H9 (cell line): ENCODE measurements at regions not wholly inside any gene's neighbourhood (a gene's known extent, or its start where the extent isn't known, plus 50 kb on each side); places are given as distances from the start of the nearest gene placed in this dataset.

Experiments
- DNase-seq: peaks from one replicate; pipeline ENCODE4 v3.0.0-alpha.2; 2017
- H2AFZ ChIP-seq: one replicate; pipeline ENCODE4 v1.6.1; 2013; ENCODE audit warnings: mild to moderate bottlenecking, low read length, control low read depth, moderate library complexity
- H2AK5ac ChIP-seq: 2 replicates; pipeline ENCODE4 v1.6.1; 2013; ENCODE audit warnings: low read length, control low read depth, mixed read lengths; ENCODE audit not compliant: insufficient read length
- H2BK120ac ChIP-seq: one replicate; pipeline ENCODE4 v1.6.1; 2013; ENCODE audit warnings: low read depth, mild to moderate bottlenecking, low read length, control low read depth, inconsistent platforms; ENCODE audit not compliant: poor library complexity, severe bottlenecking
- H2BK12ac ChIP-seq: 2 replicates; pipeline ENCODE4 v1.6.1; 2013; ENCODE audit warnings: low read length, control low read depth, mixed read lengths, low read depth; ENCODE audit not compliant: insufficient read length
- H2BK15ac ChIP-seq: 2 replicates; pipeline ENCODE4 v1.6.1; 2013; ENCODE audit warnings: low read depth, low read length, control low read depth
- H2BK20ac ChIP-seq: one replicate; pipeline ENCODE4 v1.6.1; 2013; ENCODE audit warnings: low read depth, mild to moderate bottlenecking, low read length, control low read depth, inconsistent platforms; ENCODE audit not compliant: poor library complexity, severe bottlenecking
- H2BK5ac ChIP-seq: 2 replicates; pipeline ENCODE4 v1.6.1; 2013; ENCODE audit warnings: low read length, control low read depth, mixed read lengths; ENCODE audit not compliant: insufficient read length
- H3K14ac ChIP-seq: 2 replicates; pipeline ENCODE4 v1.6.1; 2013; ENCODE audit warnings: low read length, control low read depth; ENCODE audit not compliant: insufficient read depth
- H3K18ac ChIP-seq: 2 replicates; pipeline ENCODE4 v1.6.1; 2013; ENCODE audit warnings: low read depth, mild to moderate bottlenecking, mixed read lengths, low read length, control low read depth; ENCODE audit not compliant: insufficient read length
- H3K23ac ChIP-seq: 2 replicates; pipeline ENCODE4 v1.6.1; 2013; ENCODE audit warnings: low read length, control low read depth, mixed read lengths, low read depth; ENCODE audit not compliant: insufficient read length
- H3K23me2 ChIP-seq: 2 replicates; pipeline ENCODE4 v1.6.1; 2013; ENCODE audit warnings: low read depth, mild to moderate bottlenecking, mixed read lengths, low read length, control low read depth; ENCODE audit not compliant: insufficient read length, poor library complexity, severe bottlenecking
- H3K27ac ChIP-seq: 2 replicates; pipeline ENCODE4 v1.5.1; 2013; ENCODE audit warnings: low read length, control low read depth, mixed read lengths, low read depth; ENCODE audit not compliant: insufficient read length
- H3K27me3 ChIP-seq: 2 replicates; pipeline ENCODE4 v1.6.1; 2013; ENCODE audit warnings: low read length, control low read depth, inconsistent platforms; ENCODE audit not compliant: insufficient read depth
- H3K4ac ChIP-seq: 2 replicates; pipeline ENCODE4 v1.6.1; 2013; ENCODE audit warnings: low read depth, mild to moderate bottlenecking, control low read depth, inconsistent platforms, low read length, moderate library complexity
- H3K4me1 ChIP-seq: 2 replicates; pipeline ENCODE4 v1.6.1; 2013; ENCODE audit warnings: low read length, control low read depth, inconsistent platforms; ENCODE audit not compliant: insufficient read depth
- H3K4me2 ChIP-seq: 2 replicates; pipeline ENCODE4 v1.6.1; 2013; ENCODE audit warnings: low read length, control low read depth, mixed read lengths; ENCODE audit not compliant: insufficient read length, insufficient read depth
- H3K56ac ChIP-seq: 2 replicates; pipeline ENCODE4 v1.6.1; 2013; ENCODE audit warnings: low read depth, mild to moderate bottlenecking, mixed read lengths, low read length, control low read depth; ENCODE audit not compliant: insufficient read length
- H3K79me1 ChIP-seq: 2 replicates; pipeline ENCODE4 v1.6.1; 2013; ENCODE audit warnings: low read depth, mild to moderate bottlenecking, moderate library complexity, low read length, control low read depth, inconsistent platforms; ENCODE audit not compliant: insufficient read depth, poor library complexity, severe bottlenecking
- H3K79me2 ChIP-seq: 2 replicates; pipeline ENCODE4 v1.6.1; 2013; ENCODE audit warnings: low read length, control low read depth, inconsistent platforms; ENCODE audit not compliant: insufficient read depth
- H3K9ac ChIP-seq: 2 replicates; pipeline ENCODE4 v1.6.1; 2013; ENCODE audit warnings: low read length, control low read depth, mixed read lengths; ENCODE audit not compliant: insufficient read length; ENCODE audit errors: extremely low read depth
- H3K9me3 ChIP-seq: one replicate; pipeline ENCODE4 v1.6.1; 2013; ENCODE audit warnings: low read depth, low read length, inconsistent platforms; ENCODE audit not compliant: control insufficient read depth
- H3T11ph ChIP-seq: one replicate; pipeline ENCODE4 v1.6.1; 2013; ENCODE audit warnings: mild to moderate bottlenecking, low read length, control low read depth, inconsistent platforms
- H4K20me1 ChIP-seq: one replicate; pipeline ENCODE4 v1.6.1; 2013; ENCODE audit not compliant: control insufficient read depth, insufficient read length, insufficient read depth
- H4K5ac ChIP-seq: 2 replicates; pipeline ENCODE4 v1.6.1; 2013; ENCODE audit warnings: low read depth, mild to moderate bottlenecking, mixed read lengths, low read length, control low read depth; ENCODE audit not compliant: insufficient read length
- H4K8ac ChIP-seq: replicated peaks from 2 replicates; pipeline ENCODE4 v1.6.1; 2013; ENCODE audit warnings: low read length, control low read depth, mixed read lengths, low read depth; ENCODE audit not compliant: insufficient read length
- H4K91ac ChIP-seq: 2 replicates; pipeline ENCODE4 v1.6.1; 2013; ENCODE audit warnings: low read depth, mild to moderate bottlenecking, moderate library complexity, mixed read lengths, low read length, control low read depth; ENCODE audit not compliant: insufficient read length
- H3K27ac Mint-ChIP-seq, 3 experiments: 2 replicates in 2 of 3; 3 replicates in 1 of 3; pipeline ENCODE4 v1.8.0; 2020 to 2021; ENCODE audit warnings: mixed read lengths in 3 of 3, mild to moderate bottlenecking in 1 of 3, moderate library complexity in 1 of 3
- H3K27me3 Mint-ChIP-seq: 2 replicates; pipeline ENCODE4 v1.8.0; 2021; ENCODE audit warnings: low read depth, mild to moderate bottlenecking, moderate library complexity, mixed read lengths
- H3K36me3 Mint-ChIP-seq, 3 experiments: 2 replicates in 2 of 3; 3 replicates in 1 of 3; pipeline ENCODE4 v1.8.0; 2020 to 2021; ENCODE audit warnings: low read depth in 3 of 3, mixed read lengths in 3 of 3; ENCODE audit not compliant: insufficient read depth in 1 of 3
- H3K4me1 Mint-ChIP-seq, 2 experiments: 2 replicates each; pipeline ENCODE4 v1.8.0; 2020; ENCODE audit warnings: mixed read lengths in 2 of 2
- H3K4me3 Mint-ChIP-seq, 2 experiments: 2 replicates in 1 of 2; 3 replicates in 1 of 2; pipeline ENCODE4 v1.8.0; 2020 to 2021; ENCODE audit warnings: mild to moderate bottlenecking in 2 of 2, mixed read lengths in 2 of 2, moderate library complexity in 1 of 2
- H3K9me3 Mint-ChIP-seq, 2 experiments: 2 replicates in 1 of 2; 3 replicates in 1 of 2; pipeline ENCODE4 v1.8.0; 2020; ENCODE audit warnings: mild to moderate bottlenecking in 2 of 2, mixed read lengths in 2 of 2, moderate library complexity in 1 of 2
- CTCF ChIP-seq: fragments of 200-600 bp; sonication (generic); conservative IDR thresholded peaks from 3 replicates; pipeline ENCODE4 v1.8.0; 2021; ENCODE audit warnings: antibody characterized with exemption, mild to moderate bottlenecking
- WGBS: extraction: QIAGEN DNeasy Blood & Tissue Kit; methylation state at CpG from one replicate; pipeline ENCODE4 v1.1.7; 2013; ENCODE audit warnings: missing lambda C conversion rate, low lambda C conversion rate, mixed read lengths; ENCODE audit not compliant: insufficient read length; ENCODE audit errors: extremely low coverage; 5-methylcytosine and 5-hydroxymethylcytosine counted together

- Histone ChIP-seq H3K4me2 (no peak overlapping the region), H3K23ac (no peak overlapping the region), H3T11ph (no peak overlapping the region), H3K18ac (no peak overlapping the region), H4K5ac (no peak overlapping the region), H3K4ac (no peak overlapping the region), H2AFZ (no peak overlapping the region), H3K9me3 (no peaks in the 10 kb centered on the region), H2BK12ac (no peak overlapping the region), H3K79me2 (no peaks in the 10 kb centered on the region), H3K14ac (no peak overlapping the region), H4K91ac (no peak overlapping the region), H3K27me3 (no peaks in the 10 kb centered on the region), H3K4me1 (no peaks in the 10 kb centered on the region), H3K9ac (no peak overlapping the region), H2BK5ac (no peak overlapping the region), H3K79me1 (no peaks in the 10 kb centered on the region), H4K8ac (no peak overlapping the region), H2BK15ac (no peak overlapping the region), H3K23me2 (no peaks in the 10 kb centered on the region), H2BK120ac (no peak overlapping the region), H3K27ac (no peak overlapping the region), H2BK20ac (no peak overlapping the region), H2AK5ac (no peak overlapping the region), H4K20me1 (no peaks in the 10 kb centered on the region), H3K56ac (no peak overlapping the region)
- peaks cover 11% of the 10 kb centered on the region for H3K27me3 Mint-ChIP-seq
- WGBS: no CpG with 5 or more reads among the region's 8 CpGs
- H3K36me3 Mint-ChIP-seq: peaks cover 0 to 6% (median 2%) of the 10 kb centered on the region in 3 experiments; a peak in 3 of 7 replicates
- peaks cover 0 to 6% of the 10 kb centered on the region in 2 experiments; a peak in 3 of 4 replicates for H3K4me1 Mint-ChIP-seq
- no peak for TF ChIP-seq CTCF
- peaks cover 13 to 16% of the 10 kb centered on the region in 2 experiments; a peak in 4 of 5 replicates for H3K9me3 Mint-ChIP-seq
- no peak for DNase-seq
- no peak overlapping the region for H3K4me3 Mint-ChIP-seq
- no peak overlapping the region for H3K27ac Mint-ChIP-seq
Measured at GRCh38 chr14:101340556-101340955, 220.7 kb upstream of the DIO3 start.
